H1 (cell line): ENCODE measurements at regions not wholly inside any gene's neighbourhood (a gene's known extent, or its start where the extent isn't known, plus 50 kb on each side); places are given as distances from the start of the nearest gene placed in this dataset.

Experiments
- CHD7 ChIP-seq: fragments of 300-600 bp; sonication (generic); IDR thresholded peaks from 2 replicates; pipeline ENCODE4 v1.7.1; 2012; ENCODE audit warnings: low read length, moderate library complexity, mild to moderate bottlenecking, inconsistent platforms; ENCODE audit not compliant: insufficient replicate concordance
- E2F6 ChIP-seq: IDR thresholded peaks from 2 replicates; pipeline ENCODE4 v1.6.1; 2012; ENCODE audit warnings: inconsistent platforms
- HDAC2 ChIP-seq, 2 experiments: fragments of 300-600 bp in 1 of 2; sonication (generic) in 1 of 2; IDR thresholded peaks; 2 replicates each; pipeline ENCODE4 v1.6.1; 2011 to 2012; ENCODE audit warnings: low read depth in 2 of 2, low read length in 2 of 2, mild to moderate bottlenecking in 2 of 2, moderate library complexity in 2 of 2, borderline replicate concordance in 1 of 2, inconsistent platforms in 1 of 2
- PHF8 ChIP-seq: fragments of 200-600 bp; sonication (generic); conservative IDR thresholded peaks from 2 replicates; pipeline ENCODE4 v1.7.1; 2012; ENCODE audit warnings: low read depth, mild to moderate bottlenecking, inconsistent platforms, low read length, moderate library complexity
- RAD21 ChIP-seq, 2 experiments: IDR thresholded peaks in 1 of 2; conservative IDR thresholded peaks in 1 of 2; 2 replicates each; pipeline ENCODE4 v1.6.1; 2011; ENCODE audit warnings: low read depth in 2 of 2, low read length in 2 of 2, improper control_type of control experiment in 1 of 2, inconsistent platforms in 1 of 2, mild to moderate bottlenecking in 1 of 2, moderate library complexity in 1 of 2
- SAP30 ChIP-seq: fragments of 300-600 bp; sonication (generic); IDR thresholded peaks from 2 replicates; pipeline ENCODE4 v1.7.1; 2012; ENCODE audit warnings: low read length, moderate library complexity, mild to moderate bottlenecking, inconsistent platforms; ENCODE audit not compliant: insufficient read depth, insufficient replicate concordance
- SIN3A ChIP-seq, 2 experiments: IDR thresholded peaks in 1 of 2; conservative IDR thresholded peaks in 1 of 2; 2 replicates each; pipeline ENCODE4 v1.6.1; 2011 to 2012; ENCODE audit warnings: low read length in 2 of 2, improper control_type of control experiment in 1 of 2, low read depth in 1 of 2, mild to moderate bottlenecking in 1 of 2
- SP2 ChIP-seq: IDR thresholded peaks from 2 replicates; pipeline ENCODE4 v1.6.1; 2012; ENCODE audit warnings: mild to moderate bottlenecking, low read length, inconsistent platforms
- SRF ChIP-seq: IDR thresholded peaks from 2 replicates; pipeline ENCODE4 v1.6.1; 2011; ENCODE audit warnings: mild to moderate bottlenecking, low read depth, low read length, moderate library complexity
- SUZ12 ChIP-seq: fragments of 200-600 bp; sonication (generic); IDR thresholded peaks from 2 replicates; pipeline ENCODE4 v1.6.1; 2012; ENCODE audit warnings: mild to moderate bottlenecking, inconsistent platforms, low read length, moderate library complexity, mixed read lengths

GRCh38 chr11:115631609-115632008 is 127.4 kb upstream of the CADM1 start (continued):
- TF ChIP-seq CHD7 (no peak), RAD21 (IDR thresholded peaks at IDR 0.05 in 1 of 2, conservative IDR thresholded peaks at IDR 0.05 in 1 of 2; ENCODE audit: low read depth in 2 of 2, low read length in 2 of 2) (no peak), SUZ12 (no peak), SAP30 (no peak), SP2 (no peak), SIN3A (conservative IDR thresholded peaks at IDR 0.05 in 1 of 2, IDR thresholded peaks at IDR 0.05 in 1 of 2; ENCODE audit: low read depth in 1 of 2, low read length in 2 of 2) (no peak), E2F6 (no peak), PHF8 (no peak), SRF (no peak), HDAC2 (IDR thresholded peaks at IDR 0.05; ENCODE audit: borderline replicate concordance in 1 of 2, low read depth in 2 of 2, low read length in 2 of 2) (no peak)
